Left ventricle myocardium inferior (tissue), 1 donor: ENCODE measurements at regions not wholly inside any gene's neighbourhood (a gene's known extent, or its start where the extent isn't known, plus 50 kb on each side); places are given as distances from the start of the nearest gene placed in this dataset.

ENCODE experiments used
- DNase-seq: peaks from one replicate; pipeline ENCODE4 v3.0.0-alpha.2; 2020
- H3K27ac ChIP-seq: fragments of 200-600 bp; replicated peaks from 2 replicates; pipeline ENCODE4 v1.8.0; 2021
- H3K27me3 ChIP-seq: fragments of 200-600 bp; 2 replicates; pipeline ENCODE4 v1.8.0; 2021; ENCODE audit warnings: low read depth
- H3K36me3 ChIP-seq: fragments of 200-600 bp; 2 replicates; pipeline ENCODE4 v1.8.0; 2021
- H3K4me1 ChIP-seq: fragments of 200-600 bp; 2 replicates; pipeline ENCODE4 v1.8.0; 2021
- H3K4me3 ChIP-seq: fragments of 200-600 bp; 2 replicates; pipeline ENCODE4 v1.8.0; 2021; ENCODE audit warnings: mild to moderate bottlenecking, moderate library complexity
- H3K9me3 ChIP-seq: fragments of 200-600 bp; replicated peaks from 2 replicates; pipeline ENCODE4 v1.8.0; 2021
- CTCF ChIP-seq: fragments of 200-600 bp; IDR thresholded peaks from 2 replicates; pipeline ENCODE4 v1.8.0; 2021; ENCODE audit warnings: antibody characterized with exemption, mild to moderate bottlenecking, borderline replicate concordance
- intact Hi-C: fragments of 100-400 bp; cut with micrococcal nuclease; formaldehyde crosslinking; loops from one replicate; pipeline ENCODE4 v1.11.0; 2022
- donor health status: DM: no; HTN: yes; CAD: no; lungs with severe emphysema.

- intact Hi-C loops, result no loop called here
- Histone ChIP-seq H3K4me3 (no peak overlapping the region), H3K36me3 (no peaks in the 10 kb centered on the region), H3K9me3 (no peaks in the 10 kb centered on the region), H3K27me3 (no peaks in the 10 kb centered on the region), H3K4me1 (peaks cover 16% of the 10 kb centered on the region), H3K27ac (no peak overlapping the region)
- no peak for TF ChIP-seq CTCF
- DNase-seq, result no peak
These were observed 82.9 kb downstream of the CCDC34 start for GRCh38 chr11:27280140-27280539.

GRCh38 chr11:27279460-27279859 lies 83.6 kb downstream of the CCDC34 start:
- DNase-seq, result no peak
- intact Hi-C loops, result no loop called here
- Histone ChIP-seq H3K27me3 (no peaks in the 10 kb centered on the region), H3K9me3 (no peaks in the 10 kb centered on the region), H3K4me3 (no peak overlapping the region), H3K27ac (no peak overlapping the region), H3K4me1 (peaks cover 16% of the 10 kb centered on the region), H3K36me3 (no peaks in the 10 kb centered on the region)
- TF ChIP-seq CTCF, result no peak

- Histone ChIP-seq H3K9me3 (no peaks in the 10 kb centered on the region), H3K27ac (no peak overlapping the region), H3K27me3 (no peaks in the 10 kb centered on the region), H3K4me1 (peaks cover 11% of the 10 kb centered on the region), H3K4me3 (no peak overlapping the region), H3K36me3 (no peaks in the 10 kb centered on the region)
- no peak for DNase-seq
- no peak for TF ChIP-seq CTCF
- intact Hi-C loops, result no loop called here
These were observed 85.2 kb downstream of the CCDC34 start for GRCh38 chr11:27277843-27278242.

GRCh38 chr11:27276141-27276540 lies 86.9 kb downstream of the CCDC34 start:
- no peak for DNase-seq
- Histone ChIP-seq H3K27me3 (no peaks in the 10 kb centered on the region), H3K36me3 (no peaks in the 10 kb centered on the region), H3K4me3 (no peak overlapping the region), H3K9me3 (peaks cover 15% of the 10 kb centered on the region), H3K4me1 (no peaks in the 10 kb centered on the region), H3K27ac (no peak overlapping the region)
- no peak for TF ChIP-seq CTCF
- intact Hi-C loops, result no loop called here

- DNase-seq, result no peak
- H3K27me3 ChIP-seq, result no peaks in the 10 kb centered on the region
- H3K36me3 ChIP-seq, result no peaks in the 10 kb centered on the region
- intact Hi-C loops, result no loop called here
- no peak for TF ChIP-seq CTCF
- no peaks in the 10 kb centered on the region for H3K4me1 ChIP-seq
- H3K27ac ChIP-seq, result no peak overlapping the region
- H3K4me3 ChIP-seq, result no peak overlapping the region
- H3K9me3 ChIP-seq, result peaks cover 15% of the 10 kb centered on the region
These were observed 88.1 kb downstream of the CCDC34 start for GRCh38 chr11:27274854-27275395.
